Ovary (tissue), 3 donors: ENCODE measurements at regions not wholly inside any gene's neighbourhood (a gene's known extent, or its start where the extent isn't known, plus 50 kb on each side); places are given as distances from the start of the nearest gene placed in this dataset.

Experiments used
- EP300 ChIP-seq: sonication (generic); formaldehyde crosslinking; IDR thresholded peaks from one replicate; pipeline ENCODE4 v1.6.1; 2017; ENCODE audit warnings: antibody characterized with exemption
- POLR2A ChIP-seq: fragments of 450-650 bp; IDR thresholded peaks from one replicate; pipeline ENCODE4 v1.6.1; 2017; ENCODE audit warnings: antibody characterized with exemption, mild to moderate bottlenecking, moderate library complexity
- TF ChIP-seq, protein P1 (sequence below), 3 donors: fragments of 450-650 bp in 2 of 3; fragments of 200-600 bp in 1 of 3; IDR thresholded peaks; one replicate each; pipeline versions ENCODE4 v1.5.1 to v1.8.0; 2016 to 2022; ENCODE audit warnings: antibody characterized with exemption in 3 of 3, mild to moderate bottlenecking in 1 of 3
- donor health status: DM: no; HTN: no; CAD: no.

DNA sequence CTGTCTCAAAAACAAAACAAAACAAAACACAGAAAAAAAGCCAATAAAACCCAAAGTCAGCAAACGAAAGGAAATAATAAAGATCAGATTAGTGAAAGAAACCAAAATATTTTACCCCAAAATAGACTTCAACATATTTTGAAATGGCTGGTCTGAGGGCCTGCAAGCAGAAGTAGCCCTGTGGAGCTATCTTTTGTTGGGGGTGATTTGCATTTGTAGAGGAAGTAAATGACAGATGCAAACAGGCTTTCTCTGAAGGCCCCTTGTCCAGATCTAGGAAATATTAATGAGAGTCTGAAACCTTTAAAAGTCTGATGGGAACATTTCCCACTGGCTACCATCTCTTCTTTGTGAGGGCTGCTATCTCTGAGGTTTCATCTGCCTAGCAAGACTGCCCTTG, 74.0 kb downstream of the GCNT4 start:
- TF ChIP-seq, protein P1, sequence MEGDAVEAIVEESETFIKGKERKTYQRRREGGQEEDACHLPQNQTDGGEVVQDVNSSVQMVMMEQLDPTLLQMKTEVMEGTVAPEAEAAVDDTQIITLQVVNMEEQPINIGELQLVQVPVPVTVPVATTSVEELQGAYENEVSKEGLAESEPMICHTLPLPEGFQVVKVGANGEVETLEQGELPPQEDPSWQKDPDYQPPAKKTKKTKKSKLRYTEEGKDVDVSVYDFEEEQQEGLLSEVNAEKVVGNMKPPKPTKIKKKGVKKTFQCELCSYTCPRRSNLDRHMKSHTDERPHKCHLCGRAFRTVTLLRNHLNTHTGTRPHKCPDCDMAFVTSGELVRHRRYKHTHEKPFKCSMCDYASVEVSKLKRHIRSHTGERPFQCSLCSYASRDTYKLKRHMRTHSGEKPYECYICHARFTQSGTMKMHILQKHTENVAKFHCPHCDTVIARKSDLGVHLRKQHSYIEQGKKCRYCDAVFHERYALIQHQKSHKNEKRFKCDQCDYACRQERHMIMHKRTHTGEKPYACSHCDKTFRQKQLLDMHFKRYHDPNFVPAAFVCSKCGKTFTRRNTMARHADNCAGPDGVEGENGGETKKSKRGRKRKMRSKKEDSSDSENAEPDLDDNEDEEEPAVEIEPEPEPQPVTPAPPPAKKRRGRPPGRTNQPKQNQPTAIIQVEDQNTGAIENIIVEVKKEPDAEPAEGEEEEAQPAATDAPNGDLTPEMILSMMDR (IDR thresholded peaks at IDR 0.05): no peak
- no peak for TF ChIP-seq POLR2A
- no peak for TF ChIP-seq EP300
